Astrocyte of the cerebellum (primary cell): ENCODE measurements at regions not wholly inside any gene's neighbourhood (a gene's known extent, or its start where the extent isn't known, plus 50 kb on each side); places are given as distances from the start of the nearest gene placed in this dataset.

ENCODE experiments used
- DNase-seq: peaks from one replicate; pipeline ENCODE4 v3.0.0-alpha.2; 2011; ENCODE audit warnings: low read depth
- H3K4me3 ChIP-seq: 2 replicates; pipeline ENCODE4 v1.5.1; 2011; ENCODE audit warnings: mild to moderate bottlenecking, low read depth, low read length, moderate library complexity
- in situ Hi-C: cut with HindIII; loops from 2 replicates; pipeline ENCODE4 v1.10.0; 2017; ENCODE audit warnings: low sequenced_read_pairs
- TF ChIP-seq, protein P1 (sequence below): IDR thresholded peaks from 2 replicates; pipeline ENCODE4 v1.5.1; 2012; ENCODE audit warnings: low read length, low read depth, moderate library complexity, mild to moderate bottlenecking; ENCODE audit errors: missing control alignments

- TF ChIP-seq, protein P1, sequence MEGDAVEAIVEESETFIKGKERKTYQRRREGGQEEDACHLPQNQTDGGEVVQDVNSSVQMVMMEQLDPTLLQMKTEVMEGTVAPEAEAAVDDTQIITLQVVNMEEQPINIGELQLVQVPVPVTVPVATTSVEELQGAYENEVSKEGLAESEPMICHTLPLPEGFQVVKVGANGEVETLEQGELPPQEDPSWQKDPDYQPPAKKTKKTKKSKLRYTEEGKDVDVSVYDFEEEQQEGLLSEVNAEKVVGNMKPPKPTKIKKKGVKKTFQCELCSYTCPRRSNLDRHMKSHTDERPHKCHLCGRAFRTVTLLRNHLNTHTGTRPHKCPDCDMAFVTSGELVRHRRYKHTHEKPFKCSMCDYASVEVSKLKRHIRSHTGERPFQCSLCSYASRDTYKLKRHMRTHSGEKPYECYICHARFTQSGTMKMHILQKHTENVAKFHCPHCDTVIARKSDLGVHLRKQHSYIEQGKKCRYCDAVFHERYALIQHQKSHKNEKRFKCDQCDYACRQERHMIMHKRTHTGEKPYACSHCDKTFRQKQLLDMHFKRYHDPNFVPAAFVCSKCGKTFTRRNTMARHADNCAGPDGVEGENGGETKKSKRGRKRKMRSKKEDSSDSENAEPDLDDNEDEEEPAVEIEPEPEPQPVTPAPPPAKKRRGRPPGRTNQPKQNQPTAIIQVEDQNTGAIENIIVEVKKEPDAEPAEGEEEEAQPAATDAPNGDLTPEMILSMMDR: no peak
- H3K4me3 ChIP-seq: no peak overlapping the region
- in situ Hi-C loops: no loop called here
- no peak for DNase-seq
Measured at GRCh38 chr6:144575327-144575726, 290.2 kb downstream of the UTRN start.

DNA sequence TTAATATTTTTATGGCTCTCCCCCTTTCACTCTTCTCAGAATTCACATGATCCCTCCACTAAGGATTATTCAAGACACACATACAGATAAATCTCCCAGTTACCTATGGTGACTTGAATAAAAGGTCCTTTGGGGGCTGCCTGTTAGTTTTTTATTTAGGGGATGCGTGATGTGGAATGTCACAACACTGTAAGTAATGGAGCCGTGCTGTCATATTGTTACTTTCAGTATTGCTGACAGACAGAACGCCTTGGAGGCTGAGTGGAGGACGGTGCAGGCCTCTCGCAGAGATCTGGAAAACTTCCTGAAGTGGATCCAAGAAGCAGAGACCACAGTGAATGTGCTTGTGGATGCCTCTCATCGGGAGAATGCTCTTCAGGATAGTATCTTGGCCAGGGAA, 291.7 kb downstream of the UTRN start:
- TF ChIP-seq, protein P1: no peak
- in situ Hi-C loops: no loop called here

GRCh38 chr6:144578385-144579350, 293.5 kb downstream of the UTRN start:
- H3K4me3 ChIP-seq: no peak overlapping the region
- DNase-seq: no peak
- in situ Hi-C loops: no loop called here
- TF ChIP-seq, protein P1: no peak

More for the DNA sequence above, 291.7 kb downstream of the UTRN start:
- DNase-seq: no peak
- H3K4me3 ChIP-seq: no peak overlapping the region

GRCh38 chr6:144580039-144580438, 294.9 kb downstream of the UTRN start:
- no peak overlapping the region for H3K4me3 ChIP-seq
- in situ Hi-C loops: no loop called here
- no peak for DNase-seq

DNA sequence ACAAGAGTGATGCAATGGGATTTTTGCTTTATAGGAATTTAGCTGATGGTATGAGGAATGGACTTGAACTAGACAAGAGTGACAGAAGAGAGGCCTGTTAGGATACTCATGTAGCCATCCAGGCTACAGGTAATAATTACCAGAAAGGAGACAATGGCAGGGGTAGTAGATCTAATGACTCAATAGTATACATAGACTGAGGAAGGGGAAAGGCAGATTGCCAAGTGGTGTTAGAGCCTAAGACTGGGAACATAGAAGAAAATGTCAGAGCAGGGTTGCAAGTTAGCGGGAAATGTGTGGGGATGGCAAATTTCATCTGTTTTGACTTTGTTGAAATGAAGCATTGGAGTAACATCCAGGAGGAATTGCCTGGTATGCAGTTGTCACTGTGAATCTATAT, 295.6 kb downstream of the UTRN start:
- no peak for DNase-seq
- TF ChIP-seq, protein P1: no peak
- no peak overlapping the region for H3K4me3 ChIP-seq
- in situ Hi-C loops: no loop called here

More at GRCh38 chr6:144580039-144580438, 294.9 kb downstream of the UTRN start:
- TF ChIP-seq, protein P1: no peak

- no peak for DNase-seq
- TF ChIP-seq, protein P1: peak; percentile 61
- H3K4me3 ChIP-seq: no peak overlapping the region
- in situ Hi-C loops: no loop called here
Measured at GRCh38 chr6:144581812-144582537, 296.8 kb downstream of the UTRN start.
